SH-SY5Y (cell line): ENCODE measurements at regions not wholly inside any gene's neighbourhood (a gene's known extent, or its start where the extent isn't known, plus 50 kb on each side); places are given as distances from the start of the nearest gene placed in this dataset.

ENCODE experiments used
- GATA2 ChIP-seq: IDR thresholded peaks from 2 replicates; pipeline ENCODE4 v1.6.1; 2011; ENCODE audit warnings: mild to moderate bottlenecking, low read depth, low read length
- GATA3 ChIP-seq: IDR thresholded peaks from 2 replicates; pipeline ENCODE4 v1.6.1; 2011; ENCODE audit warnings: low read depth, mild to moderate bottlenecking, low read length, moderate library complexity

GRCh38 chr3:80278056-80278455 is 510.3 kb upstream of the ROBO1 start:
- TF ChIP-seq GATA3 (no peak), GATA2 (no peak)
